ENCODE measurements at regions not wholly inside any gene's neighbourhood (a gene's known extent, or its start where the extent isn't known, plus 50 kb on each side); places are given as distances from the start of the nearest gene placed in this dataset.

DNA sequence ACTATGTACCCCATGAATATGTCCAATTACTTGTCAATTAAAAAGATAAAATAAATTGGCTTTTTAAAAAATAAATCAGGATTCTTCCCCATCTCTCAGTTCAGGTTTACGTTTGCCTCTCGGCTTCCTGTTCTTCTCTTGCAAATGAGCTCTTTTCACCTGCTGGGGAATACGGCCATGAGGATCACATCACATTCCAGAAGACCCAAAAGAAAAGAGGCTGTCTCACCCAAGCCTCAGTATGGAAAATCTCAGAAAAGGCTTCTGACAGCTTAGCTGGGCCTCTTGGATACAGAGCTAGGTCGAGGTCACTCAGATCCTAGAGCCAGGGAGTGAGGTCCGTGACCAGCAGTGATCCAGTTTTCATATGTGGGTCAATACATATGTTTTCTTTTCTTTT, 171.2 kb upstream of the SDK2 start:
- ATAC-seq (no peak), DNase-seq (no peak)
- Histone ChIP-seq H3K27me3 (no peaks in the 10 kb centered on the region), H3K27ac (no peak overlapping the region), H3K4me1 (no peaks in the 10 kb centered on the region), H3K4me3 (no peak overlapping the region), H3K36me3 (no peaks in the 10 kb centered on the region), H3K9me3 (no peaks in the 10 kb centered on the region)
- intact Hi-C loops (cut with DNase I): no loop called here
- whole genome bisulfite sequencing, 4 donors: 79 to 85% (median 80%) methylated on average over 5 of the region's 5 CpGs
- TF ChIP-seq POLR2A (IDR thresholded peaks at IDR 0.05) (no peak), CTCF (IDR thresholded peaks at IDR 0.05) (no peak)

GRCh38 chr17:73819440-73820395, 175.5 kb upstream of the SDK2 start:
- 89 to 96% (median 90%) methylated on average over 8 to 19 of the region's 19 CpGs for WGBS, 4 donors
- H3K27ac ChIP-seq: no peak overlapping the region
- DNase-seq: no peak
- ATAC-seq: peak in 1 of 4 donors; percentile 26
- H3K4me3 ChIP-seq: no peak overlapping the region
- no peaks in the 10 kb centered on the region for H3K9me3 ChIP-seq
- peaks cover 0 to 11% (median 0%) of the 10 kb centered on the region in 9 donors for H3K27me3 ChIP-seq
- H3K4me1 ChIP-seq: peaks cover 0 to 8% (median 0%) of the 10 kb centered on the region in 12 donors
- no peak for TF ChIP-seq POLR2A (IDR thresholded peaks at IDR 0.05)
- TF ChIP-seq CTCF (IDR thresholded peaks at IDR 0.05): no peak
- no peaks in the 10 kb centered on the region for H3K36me3 ChIP-seq
- intact Hi-C loops (cut with DNase I): loop anchor here in 1 of 10 donors (10.0 kb wide), 1 partner anchor 135 kb away; no protein-coding TSS in a partner anchor

DNA sequence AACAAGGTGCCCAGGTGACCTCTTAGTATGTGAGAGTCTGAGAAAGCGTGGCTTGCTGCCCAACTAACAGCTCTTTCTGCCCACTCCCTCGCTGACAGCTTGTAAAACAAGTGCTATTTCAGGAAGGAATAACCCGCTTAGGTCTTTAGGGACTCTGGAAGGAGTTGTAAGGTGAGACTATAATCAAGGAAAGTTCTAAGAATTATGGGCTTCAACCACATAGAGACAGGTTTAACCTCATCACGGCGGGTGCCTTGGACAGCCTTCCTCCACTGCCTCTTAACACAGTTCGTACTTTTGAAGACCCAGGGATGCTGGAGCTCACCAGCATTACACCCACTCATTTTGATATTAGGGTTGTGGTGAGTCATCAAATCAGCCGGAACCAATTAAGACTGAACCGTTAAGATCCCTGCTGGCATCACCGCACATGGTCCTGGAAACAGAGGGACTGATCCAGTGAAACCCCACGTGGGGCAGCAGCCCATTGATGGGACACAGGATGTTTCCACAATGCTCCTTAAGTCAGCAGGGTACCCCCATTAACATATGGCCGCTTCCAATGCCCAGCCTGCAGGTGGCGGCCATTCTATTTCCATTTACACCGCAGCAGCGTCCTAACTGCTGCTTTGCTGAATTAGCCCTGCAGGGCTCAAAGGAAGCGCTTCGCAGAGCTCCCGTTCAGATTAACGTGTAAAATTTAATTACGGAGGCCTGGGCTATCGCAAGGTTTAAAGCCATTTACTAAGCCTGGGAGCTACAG, 176.6 kb upstream of the SDK2 start:
- intact Hi-C loops (cut with DNase I): loop anchor here in 1 of 10 donors (10.0 kb wide), 1 partner anchor 134 kb away; no protein-coding TSS in a partner anchor
- no peak for TF ChIP-seq POLR2A (IDR thresholded peaks at IDR 0.05)
- TF ChIP-seq CTCF (IDR thresholded peaks at IDR 0.05): peak in 7 of 12 donors; percentile 10 to 35 (median 17)

DNA sequence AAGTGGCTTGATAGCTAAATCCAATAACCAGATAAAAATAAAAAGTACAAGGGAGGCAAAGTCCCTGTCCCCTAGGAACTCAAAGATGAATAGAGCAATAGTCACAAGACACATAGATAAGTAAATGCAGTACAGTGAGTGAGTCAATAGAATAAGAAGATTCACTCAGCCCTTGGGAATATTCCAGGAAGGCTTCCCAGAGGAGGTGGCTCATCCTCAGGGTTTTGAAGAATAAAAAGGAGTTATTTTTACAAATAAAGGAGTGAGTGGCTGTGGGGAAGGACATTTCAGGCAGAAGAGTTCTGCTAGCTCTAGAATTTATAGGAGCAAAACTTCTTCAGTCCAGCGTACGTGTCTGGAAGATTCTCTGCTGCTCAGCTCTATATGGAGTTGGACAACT, 177.4 kb upstream of the SDK2 start:
- Histone ChIP-seq H3K27me3 (peaks cover 0 to 11% (median 0%) of the 10 kb centered on the region in 9 donors), H3K9me3 (no peaks in the 10 kb centered on the region), H3K27ac (no peak overlapping the region), H3K36me3 (no peaks in the 10 kb centered on the region), H3K4me1 (peaks cover 0 to 8% (median 0%) of the 10 kb centered on the region in 12 donors), H3K4me3 (no peak overlapping the region)
- no peak for ATAC-seq
- intact Hi-C loops (cut with DNase I): loop anchor here in 1 of 10 donors (10.0 kb wide), 1 partner anchor 133 kb away; no protein-coding TSS in a partner anchor
- no peak for DNase-seq
- 96 to 98% (median 97%) methylated on average over 2 of the region's 2 CpGs for WGBS, 4 donors
- TF ChIP-seq POLR2A (IDR thresholded peaks at IDR 0.05) (no peak), CTCF (IDR thresholded peaks at IDR 0.05) (no peak)

More for the DNA sequence above, 176.6 kb upstream of the SDK2 start:
- no peak overlapping the region for H3K27ac ChIP-seq
- DNase-seq: no peak
- H3K36me3 ChIP-seq: no peaks in the 10 kb centered on the region
- peak in 2 of 4 donors; percentile 45 to 64 for ATAC-seq
- no peak overlapping the region for H3K4me3 ChIP-seq
- H3K4me1 ChIP-seq: peaks cover 0 to 8% (median 0%) of the 10 kb centered on the region in 12 donors
- H3K27me3 ChIP-seq: peaks cover 0 to 11% (median 0%) of the 10 kb centered on the region in 9 donors
- 40 to 51% (median 43%) methylated on average over 20 of the region's 20 CpGs for WGBS, 4 donors
- no peaks in the 10 kb centered on the region for H3K9me3 ChIP-seq
